Tibial nerve (tissue), 3 donors: ENCODE measurements at regions not wholly inside any gene's neighbourhood (a gene's known extent, or its start where the extent isn't known, plus 50 kb on each side); places are given as distances from the start of the nearest gene placed in this dataset.

ENCODE experiments used
- POLR2A ChIP-seq, 2 donors: fragments of 450-650 bp; IDR thresholded peaks; one replicate each; pipeline ENCODE4 v1.6.1; 2017; ENCODE audit warnings: antibody characterized with exemption in 2 of 2, mild to moderate bottlenecking in 2 of 2, moderate library complexity in 2 of 2
- TF ChIP-seq, protein P1 (sequence below), 5 experiments: fragments of 200-600 bp in 3 of 5; fragments of 450-650 bp in 2 of 5; sonication (generic) in 3 of 5; IDR thresholded peaks; one replicate each; pipeline ENCODE4 v1.5.1; 2016 to 2019; ENCODE audit warnings: antibody characterized with exemption in 5 of 5, mild to moderate bottlenecking in 3 of 5, moderate library complexity in 2 of 5

DNA sequence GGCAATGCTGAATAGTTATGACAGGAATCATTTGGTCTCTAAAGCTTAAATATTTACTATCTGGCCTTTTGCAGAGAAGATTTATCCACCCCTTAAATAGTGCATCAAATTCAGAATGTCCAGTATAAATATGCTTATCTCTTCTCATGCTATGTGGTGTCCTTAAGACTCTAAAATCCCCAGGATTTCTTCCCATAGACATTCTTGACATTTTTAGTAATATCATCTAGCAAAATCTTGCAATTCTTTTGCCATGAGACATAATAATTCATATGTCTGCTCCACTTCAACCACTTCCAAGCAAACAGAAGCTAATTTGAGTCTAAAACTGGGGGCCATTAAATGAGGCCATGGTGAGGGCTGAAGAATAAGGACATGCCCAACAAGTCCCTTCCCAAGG, 1923.4 kb upstream of the CDH9 start:
- TF ChIP-seq, protein P1, sequence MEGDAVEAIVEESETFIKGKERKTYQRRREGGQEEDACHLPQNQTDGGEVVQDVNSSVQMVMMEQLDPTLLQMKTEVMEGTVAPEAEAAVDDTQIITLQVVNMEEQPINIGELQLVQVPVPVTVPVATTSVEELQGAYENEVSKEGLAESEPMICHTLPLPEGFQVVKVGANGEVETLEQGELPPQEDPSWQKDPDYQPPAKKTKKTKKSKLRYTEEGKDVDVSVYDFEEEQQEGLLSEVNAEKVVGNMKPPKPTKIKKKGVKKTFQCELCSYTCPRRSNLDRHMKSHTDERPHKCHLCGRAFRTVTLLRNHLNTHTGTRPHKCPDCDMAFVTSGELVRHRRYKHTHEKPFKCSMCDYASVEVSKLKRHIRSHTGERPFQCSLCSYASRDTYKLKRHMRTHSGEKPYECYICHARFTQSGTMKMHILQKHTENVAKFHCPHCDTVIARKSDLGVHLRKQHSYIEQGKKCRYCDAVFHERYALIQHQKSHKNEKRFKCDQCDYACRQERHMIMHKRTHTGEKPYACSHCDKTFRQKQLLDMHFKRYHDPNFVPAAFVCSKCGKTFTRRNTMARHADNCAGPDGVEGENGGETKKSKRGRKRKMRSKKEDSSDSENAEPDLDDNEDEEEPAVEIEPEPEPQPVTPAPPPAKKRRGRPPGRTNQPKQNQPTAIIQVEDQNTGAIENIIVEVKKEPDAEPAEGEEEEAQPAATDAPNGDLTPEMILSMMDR (IDR thresholded peaks at IDR 0.05): no peak
- no peak for TF ChIP-seq POLR2A (IDR thresholded peaks at IDR 0.05)
